HEK293T (cell line): ENCODE measurements at regions not wholly inside any gene's neighbourhood (a gene's known extent, or its start where the extent isn't known, plus 50 kb on each side); places are given as distances from the start of the nearest gene placed in this dataset.

Source experiments
- ARNT ChIP-seq: fragments of 450-650 bp; IDR thresholded peaks from 2 replicates; pipeline ENCODE4 v1.6.1; 2017; ENCODE audit warnings: mild to moderate bottlenecking
- BHLHE40 ChIP-seq: fragments of 450-650 bp; IDR thresholded peaks from 2 replicates; pipeline ENCODE4 v1.6.1; 2016; ENCODE audit warnings: mild to moderate bottlenecking, moderate library complexity, borderline replicate concordance
- ELF4 ChIP-seq: fragments of 450-650 bp; IDR thresholded peaks from 2 replicates; pipeline ENCODE4 v1.6.1; 2017; ENCODE audit warnings: antibody characterized with exemption
- FOXA1 ChIP-seq: fragments of 450-650 bp; IDR thresholded peaks from 2 replicates; pipeline ENCODE4 v1.6.1; 2016; ENCODE audit warnings: mild to moderate bottlenecking
- FOXK2 ChIP-seq: fragments of 450-650 bp; IDR thresholded peaks from 2 replicates; pipeline ENCODE4 v1.6.1; 2016; ENCODE audit warnings: mild to moderate bottlenecking
- FOXM1 ChIP-seq: fragments of 450-650 bp; IDR thresholded peaks from 2 replicates; pipeline ENCODE4 v1.6.1; 2017; ENCODE audit warnings: mild to moderate bottlenecking, borderline replicate concordance
- HDGF ChIP-seq: fragments of 450-650 bp; IDR thresholded peaks from 2 replicates; pipeline ENCODE4 v1.6.1; 2017; ENCODE audit warnings: antibody characterized with exemption, borderline replicate concordance
- LEF1 ChIP-seq: fragments of 450-650 bp; IDR thresholded peaks from 2 replicates; pipeline ENCODE4 v1.6.1; 2017; ENCODE audit warnings: mild to moderate bottlenecking, borderline replicate concordance
- NFRKB ChIP-seq: fragments of 450-650 bp; IDR thresholded peaks from 2 replicates; pipeline ENCODE4 v1.6.1; 2016; ENCODE audit warnings: mild to moderate bottlenecking, moderate library complexity
- PKNOX1 ChIP-seq: fragments of 450-650 bp; IDR thresholded peaks from 2 replicates; pipeline ENCODE4 v1.6.1; 2016
- SP1 ChIP-seq: fragments of 450-650 bp; IDR thresholded peaks from 2 replicates; pipeline ENCODE4 v1.6.1; 2017
- SUZ12 ChIP-seq: fragments of 450-650 bp; IDR thresholded peaks from 2 replicates; pipeline ENCODE4 v1.6.1; 2016; ENCODE audit warnings: mild to moderate bottlenecking
- TARDBP ChIP-seq: fragments of 450-650 bp; IDR thresholded peaks from 2 replicates; pipeline ENCODE4 v1.6.1; 2016

GRCh38 chr17:77585142-77585860 is 373.2 kb upstream of the TNRC6C start:
- TF ChIP-seq FOXM1, result no peak
- no peak for TF ChIP-seq SUZ12
- no peak for TF ChIP-seq SP1
- no peak for TF ChIP-seq FOXA1
- TF ChIP-seq LEF1, result no peak
- no peak for TF ChIP-seq HDGF
- no peak for TF ChIP-seq FOXK2
- no peak for TF ChIP-seq BHLHE40
- TF ChIP-seq TARDBP, result no peak
- no peak for TF ChIP-seq ELF4
- no peak for TF ChIP-seq ARNT
- TF ChIP-seq NFRKB, result no peak
- TF ChIP-seq PKNOX1, result no peak
